GM06990 (cell line): ENCODE measurements at regions not wholly inside any gene's neighbourhood (a gene's known extent, or its start where the extent isn't known, plus 50 kb on each side); places are given as distances from the start of the nearest gene placed in this dataset.

Source experiments
- DNase-seq: peaks from one replicate; pipeline ENCODE4 v3.0.0-alpha.2; 2011; ENCODE audit not compliant: insufficient read length; ENCODE audit errors: extremely low read depth
- H3K27me3 ChIP-seq: replicated peaks from 2 replicates; pipeline ENCODE4 v1.6.0; 2011; ENCODE audit warnings: low read length; ENCODE audit not compliant: control insufficient read depth, insufficient read depth
- H3K36me3 ChIP-seq: 2 replicates; pipeline ENCODE4 v1.5.1; 2011; ENCODE audit warnings: low read length; ENCODE audit not compliant: control insufficient read depth, insufficient read depth
- H3K4me3 ChIP-seq: replicated peaks from 2 replicates; pipeline ENCODE4 v1.5.1; 2011; ENCODE audit warnings: low read depth, mild to moderate bottlenecking, control low read depth, low read length
- CTCF ChIP-seq: IDR thresholded peaks from 2 replicates; pipeline ENCODE4 v1.5.1; 2011; ENCODE audit warnings: low read length, control low read depth, mild to moderate bottlenecking, inconsistent platforms; ENCODE audit not compliant: insufficient read depth, poor library complexity, severe bottlenecking

GRCh38 chr2:147364597-147364996 lies 480.2 kb upstream of the ACVR2A start:
- Histone ChIP-seq H3K27me3 (no peaks in the 10 kb centered on the region), H3K36me3 (no peaks in the 10 kb centered on the region), H3K4me3 (no peak overlapping the region)
- DNase-seq = peak; percentile 15
- no peak for TF ChIP-seq CTCF

- H3K27me3 ChIP-seq = no peaks in the 10 kb centered on the region
- TF ChIP-seq CTCF = no peak
- no peak overlapping the region for H3K4me3 ChIP-seq
- DNase-seq = no peak
- no peaks in the 10 kb centered on the region for H3K36me3 ChIP-seq
Measured at GRCh38 chr2:147363181-147363580, 481.6 kb upstream of the ACVR2A start.

GRCh38 chr2:147358375-147358774 lies 486.5 kb upstream of the ACVR2A start:
- Histone ChIP-seq H3K36me3 (no peaks in the 10 kb centered on the region), H3K4me3 (no peak overlapping the region), H3K27me3 (no peaks in the 10 kb centered on the region)
- no peak for DNase-seq
- no peak for TF ChIP-seq CTCF

- Histone ChIP-seq H3K27me3 (no peaks in the 10 kb centered on the region), H3K36me3 (no peaks in the 10 kb centered on the region), H3K4me3 (no peak overlapping the region)
- DNase-seq = no peak
- no peak for TF ChIP-seq CTCF
Measured at GRCh38 chr2:147356157-147356556, 488.7 kb upstream of the ACVR2A start.

- H3K36me3 ChIP-seq = no peaks in the 10 kb centered on the region
- no peak for TF ChIP-seq CTCF
- H3K27me3 ChIP-seq = no peaks in the 10 kb centered on the region
- no peak for DNase-seq
- H3K4me3 ChIP-seq = no peak overlapping the region
Measured at GRCh38 chr2:147355706-147356105, 489.1 kb upstream of the ACVR2A start.

- no peaks in the 10 kb centered on the region for H3K27me3 ChIP-seq
- H3K36me3 ChIP-seq = no peaks in the 10 kb centered on the region
- TF ChIP-seq CTCF = no peak
Measured at GRCh38 chr2:147353072-147353381, 491.8 kb upstream of the ACVR2A start.

More at GRCh38 chr2:147353072-147353381, 491.8 kb upstream of the ACVR2A start:
- no peak for DNase-seq
- H3K4me3 ChIP-seq = no peak overlapping the region
